GM23338 (cell line): ENCODE measurements at regions not wholly inside any gene's neighbourhood (a gene's known extent, or its start where the extent isn't known, plus 50 kb on each side); places are given as distances from the start of the nearest gene placed in this dataset.

Source experiments
- ATAC-seq: fragments of 200-7000 bp; cut with Tn5 transposase; 3 replicates; pipeline ENCODE4 v1.9.1; 2020
- DNase-seq: peaks from one replicate; pipeline ENCODE4 v3.0.0-alpha.2; 2015; ENCODE audit warnings: low spot score
- H2AFZ ChIP-seq: fragments of 200-600 bp; sonication (generic); 2 replicates; pipeline ENCODE4 v1.8.0; 2016; ENCODE audit warnings: antibody characterized with exemption, mild to moderate bottlenecking, moderate library complexity
- H3F3A ChIP-seq: fragments of 200-600 bp; sonication (generic); replicated peaks from 2 replicates; pipeline ENCODE4 v1.8.0; 2017; ENCODE audit warnings: antibody characterized with exemption, mixed run types, low read depth
- H3K27ac ChIP-seq: fragments of 200-600 bp; sonication (generic); 2 replicates; pipeline ENCODE4 v1.6.1; 2016; ENCODE audit warnings: low read depth
- H3K27me3 ChIP-seq: fragments of 200-600 bp; sonication (generic); 2 replicates; pipeline ENCODE4 v1.8.0; 2016; ENCODE audit warnings: mild to moderate bottlenecking, mixed run types, moderate library complexity; ENCODE audit not compliant: insufficient read depth
- H3K36me3 ChIP-seq: fragments of 200-600 bp; sonication (generic); 2 replicates; pipeline ENCODE4 v1.8.0; 2016; ENCODE audit warnings: mild to moderate bottlenecking; ENCODE audit not compliant: insufficient read depth
- H3K4me1 ChIP-seq: fragments of 200-600 bp; sonication (generic); 2 replicates; pipeline ENCODE4 v1.8.0; 2016; ENCODE audit warnings: mild to moderate bottlenecking, moderate library complexity; ENCODE audit not compliant: insufficient read depth
- H3K4me2 ChIP-seq: fragments of 200-600 bp; sonication (generic); 2 replicates; pipeline ENCODE4 v1.7.1; 2017; ENCODE audit warnings: mixed run types
- H3K4me3 ChIP-seq: fragments of 200-600 bp; sonication (generic); 2 replicates; pipeline ENCODE4 v1.6.1; 2016; ENCODE audit warnings: mixed run types
- H3K79me2 ChIP-seq: fragments of 200-600 bp; sonication (generic); replicated peaks from 2 replicates; pipeline ENCODE4 v1.8.0; 2017; ENCODE audit warnings: mild to moderate bottlenecking; ENCODE audit not compliant: insufficient read depth
- H3K9me2 ChIP-seq: fragments of 200-600 bp; sonication (generic); 2 replicates; pipeline ENCODE4 v1.8.0; 2017; ENCODE audit not compliant: insufficient read depth
- H4K20me1 ChIP-seq: fragments of 200-600 bp; sonication (generic); replicated peaks from 2 replicates; pipeline ENCODE4 v1.8.0; 2017; ENCODE audit warnings: mild to moderate bottlenecking; ENCODE audit not compliant: insufficient read depth
- H3K27ac Mint-ChIP-seq: 2 replicates; pipeline ENCODE4 v1.8.0; 2020; ENCODE audit warnings: inconsistent platforms, mild to moderate bottlenecking, moderate library complexity, mixed read lengths
- H3K27me3 Mint-ChIP-seq: 3 replicates; pipeline ENCODE4 v1.8.0; 2022; ENCODE audit warnings: low read depth, mild to moderate bottlenecking, moderate library complexity, mixed read lengths, inconsistent platforms; ENCODE audit not compliant: insufficient read depth, poor library complexity
- H3K36me3 Mint-ChIP-seq: 3 replicates; pipeline ENCODE4 v1.8.0; 2021; ENCODE audit warnings: low read depth, mild to moderate bottlenecking, inconsistent platforms, moderate library complexity, mixed read lengths
- H3K4me1 Mint-ChIP-seq: 3 replicates; pipeline ENCODE4 v1.8.0; 2020; ENCODE audit warnings: mild to moderate bottlenecking, inconsistent platforms, mixed read lengths
- H3K4me3 Mint-ChIP-seq: 3 replicates; pipeline ENCODE4 v1.8.0; 2021; ENCODE audit warnings: moderate library complexity, mild to moderate bottlenecking, inconsistent platforms, mixed read lengths
- H3K9me3 Mint-ChIP-seq: 3 replicates; pipeline ENCODE4 v1.8.0; 2020; ENCODE audit warnings: moderate library complexity, mild to moderate bottlenecking, inconsistent platforms, mixed read lengths
- CREB1 ChIP-seq: fragments of 250-450 bp; sonication (Bioruptor Pico); IDR thresholded peaks from 2 replicates; pipeline ENCODE4 v1.5.0; 2020; ENCODE audit warnings: low read depth, mild to moderate bottlenecking, moderate library complexity
- CTCF ChIP-seq, 2 experiments: fragments of 200-600 bp in 1 of 2; sonication (generic) in 1 of 2; conservative IDR thresholded peaks; 2 replicates each; pipeline versions ENCODE4 v1.5.1 to v1.6.1; 2016 to 2017; ENCODE audit warnings: antibody characterized with exemption in 2 of 2, low read depth in 2 of 2, mild to moderate bottlenecking in 2 of 2, moderate library complexity in 1 of 2
- ETS1 ChIP-seq: IDR thresholded peaks from 2 replicates; pipeline ENCODE4 v1.6.1; 2016; ENCODE audit warnings: antibody characterized with exemption
- EZH2 ChIP-seq: fragments of 200-600 bp; sonication (generic); IDR thresholded peaks from one replicate; pipeline ENCODE4 v1.8.0; 2017; ENCODE audit warnings: antibody characterized with exemption, mild to moderate bottlenecking, low read depth; ENCODE audit not compliant: unreplicated experiment
- JUNB ChIP-seq: IDR thresholded peaks from one replicate; pipeline ENCODE4 v1.6.1; 2016; ENCODE audit warnings: antibody characterized with exemption; ENCODE audit not compliant: unreplicated experiment
- POLR2AphosphoS5 ChIP-seq: IDR thresholded peaks from 2 replicates; pipeline ENCODE4 v1.6.1; 2016; ENCODE audit warnings: antibody characterized with exemption, low read depth
- REST ChIP-seq: IDR thresholded peaks from one replicate; pipeline ENCODE4 v1.6.1; 2018; ENCODE audit warnings: antibody characterized with exemption; ENCODE audit not compliant: unreplicated experiment
- STAT1 ChIP-seq: IDR thresholded peaks from one replicate; pipeline ENCODE4 v1.6.1; 2016; ENCODE audit warnings: antibody characterized with exemption; ENCODE audit not compliant: unreplicated experiment
- ZNF331 ChIP-seq: fragments of 250-450 bp; sonication (Bioruptor Pico); IDR thresholded peaks from 2 replicates; pipeline ENCODE4 v1.5.0; 2020; ENCODE audit warnings: low read depth, mild to moderate bottlenecking, moderate library complexity
- ZNF462 ChIP-seq: fragments of 250-450 bp; sonication (Bioruptor Pico); IDR thresholded peaks from 2 replicates; pipeline ENCODE4 v1.5.0; 2020; ENCODE audit warnings: mild to moderate bottlenecking, moderate library complexity

GRCh38 chr18:57249179-57249578 is 102.3 kb downstream of the BOD1L2 start:
- Histone ChIP-seq H4K20me1 (no peaks in the 10 kb centered on the region), H3K9me2 (peaks cover 3% of the 10 kb centered on the region; the same call in 1 of the 2 replicates), H3K4me1 (no peaks in the 10 kb centered on the region), H3K4me2 (no peak overlapping the region), H3F3A (no peaks in the 10 kb centered on the region), H3K36me3 (no peaks in the 10 kb centered on the region), H3K79me2 (no peaks in the 10 kb centered on the region), H3K27me3 (no peaks in the 10 kb centered on the region), H2AFZ (no peak overlapping the region), H3K4me3 (no peak overlapping the region), H3K27ac (no peak overlapping the region)
- peaks cover 1% of the 10 kb centered on the region for H3K27me3 Mint-ChIP-seq
- no peak for DNase-seq
- no peak overlapping the region for H3K27ac Mint-ChIP-seq
- no peak overlapping the region for H3K4me3 Mint-ChIP-seq
- no peaks in the 10 kb centered on the region for H3K36me3 Mint-ChIP-seq
- H3K9me3 Mint-ChIP-seq = no peaks in the 10 kb centered on the region
- no peak for TF ChIP-seq ZNF331 (CRISPR knock-in tag)
- no peak for TF ChIP-seq ETS1
- no peak for TF ChIP-seq STAT1
- no peak for TF ChIP-seq CREB1 (CRISPR knock-in tag)
- no peak for TF ChIP-seq CTCF (conservative IDR thresholded peaks at IDR 0.05; ENCODE audit: low read depth in 2 of 2)
- TF ChIP-seq REST = no peak
- no peak for ATAC-seq
- H3K4me1 Mint-ChIP-seq = no peaks in the 10 kb centered on the region

- Histone ChIP-seq H3K79me2 (no peaks in the 10 kb centered on the region), H3F3A (no peaks in the 10 kb centered on the region), H3K27me3 (no peaks in the 10 kb centered on the region), H4K20me1 (no peaks in the 10 kb centered on the region), H3K9me2 (peaks cover 3% of the 10 kb centered on the region; the same call in 1 of the 2 replicates), H3K4me2 (no peak overlapping the region), H2AFZ (peak overlapping the region; percentile 43; the same call in 1 of the 2 replicates), H3K36me3 (no peaks in the 10 kb centered on the region), H3K4me1 (no peaks in the 10 kb centered on the region), H3K27ac (no peak overlapping the region), H3K4me3 (no peak overlapping the region)
- Mint-ChIP-seq H3K36me3 (no peaks in the 10 kb centered on the region), H3K27me3 (peaks cover 1% of the 10 kb centered on the region), H3K4me3 (no peak overlapping the region), H3K27ac (no peak overlapping the region), H3K9me3 (no peaks in the 10 kb centered on the region), H3K4me1 (no peaks in the 10 kb centered on the region)
- no peak for DNase-seq
- ATAC-seq = no peak
- TF ChIP-seq JUNB (no peak), POLR2AphosphoS5 (no peak), EZH2 (no peak), ZNF331 (CRISPR knock-in tag) (no peak), ZNF462 (no peak)
Measured at GRCh38 chr18:57249883-57250282, 102.5 kb upstream of the ST8SIA3 start.
